Esophagus (tissue), 2 donors: ENCODE measurements at regions not wholly inside any gene's neighbourhood (a gene's known extent, or its start where the extent isn't known, plus 50 kb on each side); places are given as distances from the start of the nearest gene placed in this dataset.

Source experiments
- H3K27ac ChIP-seq, 2 donors: one replicate each; pipeline ENCODE4 v1.5.1; 2013; ENCODE audit warnings: low read depth in 2 of 2, mild to moderate bottlenecking in 2 of 2, inconsistent platforms in 1 of 2, low read length in 1 of 2, moderate library complexity in 1 of 2
- H3K27me3 ChIP-seq, 2 donors: one replicate each; pipeline ENCODE4 v1.6.1; 2013; ENCODE audit warnings: low read length in 2 of 2, control low read depth in 1 of 2, mild to moderate bottlenecking in 1 of 2; ENCODE audit not compliant: insufficient read depth in 2 of 2, control insufficient read depth in 1 of 2
- H3K36me3 ChIP-seq, 2 donors: one replicate each; pipeline ENCODE4 v1.6.1; 2013; ENCODE audit warnings: low read length in 1 of 2; ENCODE audit not compliant: control insufficient read depth in 2 of 2, insufficient read depth in 2 of 2
- H3K4me1 ChIP-seq, 2 donors: one replicate each; pipeline ENCODE4 v1.6.1; 2013; ENCODE audit warnings: low read length in 1 of 2; ENCODE audit not compliant: control insufficient read depth in 2 of 2, insufficient read depth in 2 of 2
- H3K4me3 ChIP-seq, 2 donors: one replicate each; pipeline ENCODE4 v1.5.1; 2013; ENCODE audit warnings: low read length in 2 of 2, mild to moderate bottlenecking in 2 of 2, low read depth in 1 of 2, moderate library complexity in 1 of 2
- H3K9me3 ChIP-seq, 2 donors: one replicate each; pipeline ENCODE4 v1.6.1; 2013; ENCODE audit warnings: mild to moderate bottlenecking in 2 of 2, low read depth in 1 of 2, low read length in 1 of 2, moderate library complexity in 1 of 2; ENCODE audit not compliant: control insufficient read depth in 2 of 2, insufficient read depth in 1 of 2
- WGBS, 2 donors: extraction: QIAGEN DNeasy Blood & Tissue Kit; methylation state at CpG; one replicate each; pipeline ENCODE4 v1.1.7; 2013; 5-methylcytosine and 5-hydroxymethylcytosine counted together
- donor health status: healthy with polysubstance abuse.
- donor health status: Bipolar disorder and iron deficiency.

DNA sequence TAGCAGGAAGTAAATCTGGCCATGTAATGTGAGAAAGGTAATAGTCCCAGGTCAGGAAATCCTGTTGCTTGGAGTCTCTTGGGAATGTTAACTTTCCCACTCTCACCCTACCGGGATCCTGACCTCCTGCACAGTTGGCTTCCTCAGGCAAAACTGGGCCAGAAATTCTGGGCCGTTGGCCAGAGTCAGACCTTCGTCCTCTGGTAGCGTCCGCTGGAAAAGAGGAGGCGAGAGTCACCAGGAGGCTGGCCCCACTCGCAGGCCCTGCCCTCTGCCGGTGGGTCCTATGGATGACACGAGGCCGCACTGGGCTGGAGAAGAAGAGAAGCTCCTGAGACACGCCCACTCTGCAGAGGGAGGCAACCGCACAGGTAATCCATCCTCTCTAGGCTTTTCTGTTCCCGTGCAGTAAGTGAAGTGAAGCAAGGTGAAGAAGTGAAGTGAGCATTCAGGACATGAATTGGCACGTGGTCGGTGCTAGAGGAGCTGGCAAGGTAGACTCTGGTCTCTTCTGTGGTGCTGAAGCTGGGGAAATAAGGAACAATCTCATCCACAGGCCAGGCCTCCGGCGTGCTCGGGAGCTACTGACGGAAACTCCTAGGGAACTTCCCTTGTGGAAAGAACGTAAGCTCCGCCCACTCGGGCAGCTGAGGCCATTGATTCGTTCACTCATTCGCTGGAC, 182.7 kb upstream of the GLI2 start:
- Histone ChIP-seq H3K4me3 (no peak overlapping the region), H3K9me3 (no peaks in the 10 kb centered on the region), H3K36me3 (no peaks in the 10 kb centered on the region), H3K27ac (no peak overlapping the region), H3K27me3 (no peaks in the 10 kb centered on the region), H3K4me1 (peaks cover 0 to 13% of the 10 kb centered on the region in 2 donors)
- 10 to 12% methylated on average over 24 of the region's 24 CpGs for WGBS, 2 donors

DNA sequence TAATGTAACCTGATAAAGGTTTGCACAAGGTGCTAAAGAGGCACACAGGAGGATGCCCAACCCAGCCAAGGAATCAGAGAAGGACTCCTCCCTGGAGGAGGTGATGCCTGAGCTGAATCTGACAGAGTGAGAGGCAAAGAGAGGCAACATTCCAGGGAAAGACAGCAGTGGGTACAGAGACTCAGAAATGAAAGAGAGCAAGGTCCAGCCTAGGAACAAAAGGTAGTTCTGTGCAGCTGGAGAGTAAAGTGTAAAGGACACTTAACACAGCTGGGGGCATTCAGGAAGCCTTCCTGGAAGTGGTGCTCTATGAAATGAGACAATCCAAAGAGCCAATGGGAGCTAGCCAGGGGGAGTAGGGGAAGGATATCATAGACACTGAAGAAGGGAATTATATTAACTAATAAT, 181.0 kb upstream of the GLI2 start:
- H3K9me3 ChIP-seq, result no peaks in the 10 kb centered on the region
- no peaks in the 10 kb centered on the region for H3K27me3 ChIP-seq
- peaks cover 0 to 16% of the 10 kb centered on the region in 2 donors for H3K4me1 ChIP-seq
- H3K4me3 ChIP-seq, result no peak overlapping the region
- no peak overlapping the region for H3K27ac ChIP-seq
- H3K36me3 ChIP-seq, result no peaks in the 10 kb centered on the region

DNA sequence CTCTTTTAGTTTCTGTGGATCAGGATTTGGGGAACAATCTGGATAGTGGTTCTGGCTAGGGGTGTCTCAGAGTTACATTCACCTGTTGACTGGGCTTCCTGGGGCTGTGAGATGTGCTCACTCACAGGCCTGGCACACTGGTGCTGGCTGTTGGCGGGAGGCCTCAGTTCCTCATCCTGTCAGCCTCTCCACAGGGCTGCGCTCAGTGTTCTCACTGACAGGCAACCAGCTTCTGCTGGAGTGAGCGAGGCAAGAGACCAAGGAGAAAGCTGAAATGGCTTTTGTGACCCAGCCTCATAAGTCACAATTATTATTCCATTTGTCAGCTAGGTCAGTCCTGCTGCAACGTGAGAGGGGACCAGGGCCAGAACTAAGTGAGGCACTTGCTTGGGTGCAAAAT, 180.6 kb upstream of the GLI2 start:
- Histone ChIP-seq H3K9me3 (no peaks in the 10 kb centered on the region), H3K27ac (no peak overlapping the region), H3K4me3 (no peak overlapping the region), H3K27me3 (no peaks in the 10 kb centered on the region), H3K4me1 (peaks cover 0 to 16% of the 10 kb centered on the region in 2 donors), H3K36me3 (no peaks in the 10 kb centered on the region)
- 81 to 82% methylated on average over 4 of the region's 4 CpGs for WGBS, 2 donors

DNA sequence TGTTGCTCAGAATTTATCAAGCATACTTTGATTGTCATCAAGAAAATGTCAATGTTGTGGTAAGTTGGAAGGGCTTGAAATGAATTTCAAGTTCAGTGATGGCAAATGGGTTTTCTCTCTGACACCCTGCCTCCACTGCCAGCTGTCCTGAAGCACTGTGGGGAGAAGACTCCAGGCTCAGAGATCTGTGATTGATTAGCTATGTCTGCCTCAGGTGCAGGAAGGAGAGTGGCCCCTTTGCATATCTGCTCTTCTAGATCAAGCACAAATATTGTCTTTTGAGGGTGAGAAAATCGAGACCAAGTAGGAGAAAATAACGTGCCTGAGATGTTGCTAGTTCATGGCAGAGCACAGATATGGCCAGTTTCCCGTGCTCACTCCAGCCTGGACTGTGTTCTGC, 178.8 kb upstream of the GLI2 start:
- no peak overlapping the region for H3K4me3 ChIP-seq
- no peaks in the 10 kb centered on the region for H3K27me3 ChIP-seq
- no peaks in the 10 kb centered on the region for H3K36me3 ChIP-seq
- no peaks in the 10 kb centered on the region for H3K9me3 ChIP-seq
- no peak overlapping the region for H3K27ac ChIP-seq
- 53 to 66% methylated on average over 3 of the region's 3 CpGs for WGBS, 2 donors
- H3K4me1 ChIP-seq, result peaks cover 0 to 14% of the 10 kb centered on the region in 2 donors

DNA sequence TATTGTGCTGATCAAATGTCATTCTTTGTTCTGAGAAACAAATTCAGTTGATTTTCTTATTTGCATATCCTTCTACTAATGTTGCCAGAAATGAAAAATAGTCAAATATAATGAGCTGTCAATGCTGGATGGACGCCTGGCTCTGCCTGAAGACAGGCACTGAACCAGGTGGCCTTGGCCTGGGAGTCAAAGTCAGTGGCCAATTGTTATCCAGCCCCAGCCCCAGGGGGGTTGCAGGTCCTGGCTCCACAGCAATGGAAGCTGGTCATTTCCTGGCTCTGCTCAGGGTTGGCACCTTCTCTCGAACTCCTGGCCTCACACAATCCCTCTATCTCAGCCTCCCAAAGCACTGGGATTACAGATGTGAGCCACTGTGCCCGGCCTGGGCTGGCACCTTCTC, 176.8 kb upstream of the GLI2 start:
- WGBS, 2 donors, result 70% methylated on average over 3 of the region's 3 CpGs

DNA sequence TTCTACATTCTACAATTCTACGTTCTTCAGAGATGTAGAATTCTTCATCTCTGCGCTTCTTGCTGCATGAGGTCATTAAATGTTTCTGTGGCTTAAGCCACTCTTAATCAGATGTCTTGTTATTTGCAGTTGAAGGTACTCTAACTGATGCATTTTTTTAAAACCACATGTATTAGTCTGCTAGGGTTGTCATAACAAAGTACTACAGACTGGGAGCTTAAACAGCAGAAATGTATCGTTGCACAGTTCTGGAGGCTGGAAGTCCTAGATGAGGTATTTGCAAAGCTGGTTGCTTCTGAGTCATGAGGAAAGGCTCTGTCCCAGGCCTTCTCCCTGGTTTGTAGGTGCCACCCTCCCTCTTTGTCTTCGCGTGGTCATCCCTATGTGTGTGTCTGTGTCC, 176.3 kb upstream of the GLI2 start:
- Histone ChIP-seq H3K27ac (no peak overlapping the region), H3K36me3 (no peaks in the 10 kb centered on the region), H3K27me3 (no peaks in the 10 kb centered on the region), H3K4me1 (peaks cover 0 to 3% of the 10 kb centered on the region in 2 donors), H3K9me3 (no peaks in the 10 kb centered on the region), H3K4me3 (no peak overlapping the region)
- WGBS, 2 donors, result 83 to 88% methylated on average over 5 of the region's 5 CpGs

More for the DNA sequence above, 176.8 kb upstream of the GLI2 start:
- Histone ChIP-seq H3K27ac (no peak overlapping the region), H3K4me1 (peaks cover 0 to 3% of the 10 kb centered on the region in 2 donors), H3K4me3 (no peak overlapping the region), H3K36me3 (no peaks in the 10 kb centered on the region), H3K9me3 (no peaks in the 10 kb centered on the region), H3K27me3 (no peaks in the 10 kb centered on the region)

DNA sequence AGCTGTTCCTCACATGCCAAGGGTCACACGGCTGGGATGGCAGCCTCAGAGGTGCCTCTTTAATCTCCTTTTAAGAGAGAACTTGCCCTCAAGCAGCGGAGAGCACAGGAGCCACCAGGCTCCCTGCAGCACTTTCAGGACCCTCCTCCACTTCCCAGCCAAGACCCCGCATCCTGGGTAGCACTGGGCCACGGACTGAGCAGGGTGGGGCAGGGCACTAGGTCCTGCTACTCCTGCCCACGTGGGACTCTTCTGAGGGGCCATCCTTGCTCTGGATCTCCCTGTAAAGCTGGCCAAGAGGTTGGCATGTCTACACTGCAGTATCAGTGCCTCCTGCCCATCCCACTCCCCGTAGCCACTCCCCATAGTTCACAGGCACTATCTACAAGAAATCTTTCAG, 175.3 kb upstream of the GLI2 start:
- 81 to 85% methylated on average over 6 of the region's 6 CpGs for WGBS, 2 donors
- Histone ChIP-seq H3K27ac (no peak overlapping the region), H3K4me1 (peaks cover 0 to 3% of the 10 kb centered on the region in 2 donors), H3K9me3 (no peaks in the 10 kb centered on the region), H3K4me3 (no peak overlapping the region), H3K36me3 (no peaks in the 10 kb centered on the region), H3K27me3 (no peaks in the 10 kb centered on the region)

DNA sequence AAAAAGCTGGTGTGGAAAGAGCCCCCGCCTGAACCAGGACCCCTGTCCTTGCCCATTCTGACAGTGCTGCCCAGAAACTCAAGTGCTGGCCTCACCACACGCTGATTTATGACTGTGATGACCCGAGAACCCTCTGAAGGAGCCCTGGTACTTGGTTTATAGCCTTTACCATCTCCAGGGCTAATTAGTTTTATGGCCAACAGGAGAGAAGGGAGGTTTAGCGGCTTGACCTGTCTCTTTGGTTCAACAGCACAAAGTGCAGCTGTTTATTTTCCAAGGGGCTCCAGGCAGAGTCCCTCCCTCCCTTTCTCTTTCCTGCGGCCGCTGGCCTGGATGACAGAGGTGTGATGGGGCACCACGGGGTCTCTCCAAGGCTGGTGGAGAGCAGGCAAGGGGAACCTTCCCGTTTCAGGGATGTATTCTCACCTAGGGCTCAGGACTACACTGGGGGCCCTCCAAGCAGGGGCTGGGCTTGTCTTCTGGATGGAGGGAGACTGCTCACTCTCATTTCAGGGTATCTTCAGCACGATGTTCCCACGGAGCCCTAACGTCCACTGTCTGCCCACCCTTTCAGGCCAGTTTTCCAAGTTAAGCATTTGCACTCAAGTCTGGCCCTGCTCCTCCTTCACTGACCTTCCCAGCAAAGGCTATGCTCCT, 174.2 kb upstream of the GLI2 start:
- Histone ChIP-seq H3K4me1 (peaks cover 0 to 3% of the 10 kb centered on the region in 2 donors), H3K4me3 (no peak overlapping the region), H3K36me3 (no peaks in the 10 kb centered on the region), H3K9me3 (no peaks in the 10 kb centered on the region), H3K27ac (no peak overlapping the region), H3K27me3 (no peaks in the 10 kb centered on the region)
- 70 to 81% methylated on average over 11 of the region's 11 CpGs for WGBS, 2 donors

DNA sequence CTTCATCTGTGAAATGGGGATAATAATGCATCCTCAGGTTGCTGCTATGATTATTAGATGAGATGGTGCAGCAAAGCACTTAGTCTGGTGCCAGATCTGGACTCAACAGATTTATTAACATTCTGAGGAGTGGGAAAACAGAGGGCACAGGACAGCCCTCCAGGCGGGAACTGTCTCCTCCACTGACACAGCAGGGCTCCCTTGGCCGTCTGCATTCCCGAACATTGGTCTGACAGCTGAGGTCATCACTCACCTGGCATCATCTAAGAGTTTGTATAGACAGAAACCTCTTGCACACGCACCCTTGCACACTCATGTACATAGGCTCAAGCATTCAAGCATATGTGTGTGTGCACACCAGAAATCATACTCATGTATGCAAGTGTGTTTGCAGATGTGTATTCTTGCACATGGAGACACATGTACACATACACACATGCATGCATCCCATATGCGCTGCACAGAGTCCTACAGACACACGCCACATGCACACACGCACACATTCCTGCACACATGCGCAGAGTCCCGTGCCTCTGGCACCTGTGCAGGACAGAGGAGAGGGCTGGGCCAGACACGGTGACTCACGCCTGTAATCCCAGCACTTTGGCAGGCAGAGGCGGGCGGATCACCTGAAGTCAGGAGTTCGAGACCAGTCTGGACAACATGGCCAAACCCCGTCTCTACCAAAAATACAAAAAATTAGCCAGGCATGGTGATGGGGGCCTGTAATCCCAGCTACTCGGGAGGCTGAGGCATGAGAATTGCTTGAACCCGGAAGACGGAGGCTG, 173.3 kb upstream of the GLI2 start:
- Histone ChIP-seq H3K4me1 (peaks cover 0 to 3% of the 10 kb centered on the region in 2 donors), H3K36me3 (no peaks in the 10 kb centered on the region), H3K27me3 (no peaks in the 10 kb centered on the region), H3K9me3 (no peaks in the 10 kb centered on the region), H3K4me3 (no peak overlapping the region), H3K27ac (no peak overlapping the region)
- WGBS, 2 donors, result 80% methylated on average over 18 of the region's 18 CpGs
